ENCODE measurements at regions not wholly inside any gene's neighbourhood (a gene's known extent, or its start where the extent isn't known, plus 50 kb on each side); places are given as distances from the start of the nearest gene placed in this dataset.
"Not testable (repeated sequence)": the region's sequence is repeated elsewhere in the genome, so short reads cannot be mapped to it uniquely, and the experiment has no call there.

DNA sequence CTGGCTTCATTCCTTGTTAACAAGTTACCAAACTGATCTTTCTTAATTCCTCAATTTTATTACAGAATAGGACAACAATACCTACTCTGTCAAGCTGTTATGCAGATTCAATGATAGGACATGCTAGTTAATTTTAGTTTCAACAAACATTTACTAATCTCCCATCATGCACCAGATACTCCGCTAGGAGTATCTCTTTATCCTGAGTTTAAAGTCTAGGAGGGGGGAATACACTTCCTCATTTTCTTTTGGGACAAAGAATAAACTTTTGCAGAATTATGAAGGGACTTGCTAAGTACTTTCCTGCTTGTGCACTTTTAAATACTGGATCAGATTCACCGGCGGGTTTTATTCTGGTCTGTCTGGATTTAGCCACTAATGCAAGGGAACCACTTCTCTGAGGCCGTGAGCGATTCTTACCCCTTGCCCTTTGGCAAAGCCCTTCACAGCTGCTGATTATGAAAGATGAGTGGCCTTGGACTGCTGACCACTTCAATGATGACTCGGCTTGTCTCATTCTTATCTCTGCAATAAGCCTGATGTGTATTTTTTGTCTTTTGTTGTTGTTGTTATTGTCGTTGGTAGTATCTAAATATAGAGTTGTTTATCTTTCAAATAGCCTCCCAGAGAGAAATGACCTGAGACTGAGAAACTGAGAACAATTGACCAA lies 73.9 kb downstream of the RMI1 start:
- no peak for DNase-seq

DNA sequence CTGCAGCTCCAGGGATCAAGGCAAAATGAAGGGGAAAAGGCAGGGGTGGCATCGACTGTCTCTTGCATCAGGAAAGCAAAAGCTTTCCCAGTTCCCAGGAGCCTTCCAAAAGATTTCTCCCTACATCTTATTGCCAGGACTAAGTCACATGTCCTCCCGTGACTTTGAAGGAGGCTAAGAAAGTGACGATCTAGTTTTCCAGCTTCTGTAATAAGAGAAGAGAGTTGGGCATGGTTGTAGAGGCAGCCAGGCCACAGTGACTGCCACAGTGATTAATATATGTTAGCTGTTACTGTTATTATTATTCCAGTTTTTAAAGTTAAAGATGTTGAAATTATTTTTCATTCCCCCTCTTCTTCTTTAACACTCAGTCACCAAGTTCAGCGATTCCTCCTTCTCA lies 77.1 kb downstream of the RMI1 start:
- DNase-seq, result no peak

DNA sequence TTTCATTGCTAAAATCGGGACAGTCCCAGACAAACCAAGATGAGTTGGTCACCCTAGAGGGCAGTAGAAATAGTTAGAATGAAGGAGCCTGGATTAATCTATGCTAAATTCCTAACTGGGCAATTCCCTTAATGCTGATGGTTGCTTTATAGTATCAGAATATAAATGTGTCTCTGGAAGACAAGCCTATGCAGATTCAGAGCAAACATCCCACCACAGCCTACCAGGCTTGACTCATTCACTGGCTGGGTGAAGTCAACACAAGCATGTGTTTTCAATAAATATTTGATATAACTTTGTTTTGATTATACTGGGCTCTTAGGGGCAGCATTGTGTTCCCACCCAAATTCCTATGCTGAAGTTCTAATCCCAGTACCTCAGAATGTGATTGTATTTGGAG lies 79.3 kb downstream of the RMI1 start:
- no peak for DNase-seq

DNA sequence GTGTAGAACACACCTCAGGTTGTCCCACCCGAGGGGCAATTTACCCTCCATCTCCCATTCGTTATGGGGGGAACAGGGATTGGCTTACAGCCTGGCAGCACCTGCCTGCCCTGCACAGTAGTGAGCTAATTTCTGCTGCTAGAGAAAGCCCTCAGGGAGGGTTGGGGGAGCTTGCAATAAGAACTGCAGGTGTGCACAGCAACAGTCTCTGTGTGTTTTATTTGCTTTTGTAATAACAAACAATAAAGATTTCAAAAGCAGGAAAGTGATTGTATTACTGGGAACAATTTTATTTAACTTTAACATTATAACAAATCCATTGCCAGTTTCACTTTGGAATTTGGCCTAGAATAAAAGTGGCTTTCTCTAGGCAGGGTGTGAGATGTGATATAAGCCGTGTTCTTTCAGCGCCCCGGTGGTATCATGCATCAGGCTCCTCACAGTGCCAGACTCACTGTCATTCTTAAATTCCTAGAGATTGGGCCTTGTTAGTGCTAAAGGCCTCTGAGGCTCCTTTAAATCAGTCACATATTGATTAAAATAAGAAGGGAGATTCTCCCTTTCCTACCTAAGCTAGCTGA lies 81.1 kb downstream of the RMI1 start:
- DNase-seq, result no peak

DNA sequence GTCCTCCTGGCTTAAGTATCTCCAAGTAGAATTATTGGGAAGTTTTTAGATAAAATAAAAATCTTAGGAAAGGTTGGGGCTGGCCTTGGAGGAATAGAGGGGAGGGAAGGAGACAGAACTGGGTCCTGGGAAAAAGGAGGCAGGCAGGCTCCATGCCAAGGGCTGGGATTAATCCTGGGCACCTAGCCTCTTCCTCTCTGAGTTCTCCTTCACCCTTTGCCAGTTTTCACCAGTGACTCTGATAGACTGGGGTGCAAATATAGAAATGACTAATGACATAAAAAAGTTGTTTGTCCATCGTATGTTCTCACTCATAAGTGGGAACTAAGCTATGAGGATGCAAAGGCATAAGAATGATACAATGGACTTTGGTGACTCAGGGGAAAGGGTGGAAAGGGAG lies 81.9 kb downstream of the RMI1 start:
- no peak for DNase-seq

DNA sequence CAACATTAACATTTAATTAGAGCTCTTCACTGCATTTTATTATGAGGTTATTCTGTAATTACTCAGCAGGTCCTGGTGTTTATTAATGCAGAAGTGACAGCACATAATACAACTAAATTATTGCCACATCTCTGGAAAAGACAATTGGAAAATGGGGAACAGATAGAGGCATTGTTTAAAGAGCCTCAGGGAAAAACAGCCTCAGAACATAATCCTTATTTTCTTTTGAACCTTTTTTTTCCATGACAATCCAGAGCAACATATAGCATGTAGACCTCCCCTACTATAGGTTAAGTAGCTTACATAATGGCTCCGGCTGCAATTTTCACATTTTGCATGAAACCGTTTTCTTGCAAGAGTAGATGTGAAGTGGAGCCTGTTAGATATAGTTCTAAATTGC lies 87.2 kb downstream of the RMI1 start:
- no peak for DNase-seq

DNA sequence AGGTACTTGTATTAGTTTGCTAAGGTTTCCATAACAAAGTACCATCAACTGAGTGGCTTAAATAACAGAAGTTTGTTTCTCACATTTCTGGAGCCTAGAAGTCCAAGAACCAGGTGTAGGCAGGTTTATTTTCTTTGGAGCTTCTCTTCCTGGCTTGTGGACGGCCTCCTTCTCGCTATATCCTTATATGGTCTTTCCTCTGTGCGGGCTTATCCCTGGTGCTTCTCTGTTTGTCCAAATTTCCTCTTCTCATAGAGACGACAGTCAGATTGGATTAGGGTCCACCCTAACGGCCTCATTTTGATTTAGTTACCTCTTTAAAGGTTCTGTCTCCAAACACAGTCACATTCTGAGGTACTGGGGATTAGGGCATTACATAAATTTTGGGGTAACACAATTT lies 88.3 kb downstream of the RMI1 start:
- DNase-seq, result no peak

DNA sequence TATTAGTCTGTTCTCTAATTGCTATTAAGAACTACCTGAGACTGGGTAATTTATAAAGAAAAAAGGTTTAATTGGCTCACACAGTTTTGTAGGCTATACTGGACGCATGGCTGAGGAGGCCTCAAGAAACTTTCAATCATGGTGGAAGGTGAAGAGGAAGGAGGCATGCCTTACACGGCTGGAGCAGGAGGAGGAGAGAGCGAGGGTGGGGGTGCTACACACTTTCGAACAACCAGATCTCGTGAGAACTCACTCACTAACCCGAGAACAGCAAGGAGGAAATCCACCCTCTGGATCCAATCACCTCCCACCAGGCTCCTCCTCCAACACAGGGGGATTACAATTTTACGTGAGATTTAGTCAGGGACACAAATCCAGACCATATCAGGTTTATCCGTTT lies 90.0 kb downstream of the RMI1 start:
- no peak for DNase-seq

DNA sequence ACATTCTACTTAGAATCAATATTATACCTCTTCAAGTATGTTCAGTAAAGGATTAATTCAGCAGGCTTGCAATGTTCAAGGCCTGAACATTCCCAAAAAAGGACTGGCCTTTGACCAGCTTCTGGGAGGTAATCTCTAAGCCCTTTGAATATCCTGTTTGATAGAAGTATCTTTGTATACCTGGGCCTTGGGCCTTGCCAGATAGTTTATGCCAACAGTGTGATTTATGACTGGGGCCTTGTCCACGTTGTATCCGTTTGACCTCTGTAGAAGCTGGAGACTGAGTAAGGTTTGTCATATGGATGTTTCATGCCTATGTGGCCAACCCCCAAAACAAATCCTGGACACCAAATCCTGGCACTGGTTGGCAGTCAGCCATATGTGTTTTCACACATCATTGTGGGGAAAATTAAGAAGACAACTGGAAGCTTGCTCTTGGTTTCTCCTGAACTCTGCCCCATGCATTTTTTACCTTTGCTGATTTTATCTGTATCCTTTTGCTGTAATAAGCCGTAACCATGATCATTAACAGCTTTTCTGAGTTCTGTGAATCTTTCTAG lies 92.1 kb downstream of the RMI1 start:
- no peak for DNase-seq

DNA sequence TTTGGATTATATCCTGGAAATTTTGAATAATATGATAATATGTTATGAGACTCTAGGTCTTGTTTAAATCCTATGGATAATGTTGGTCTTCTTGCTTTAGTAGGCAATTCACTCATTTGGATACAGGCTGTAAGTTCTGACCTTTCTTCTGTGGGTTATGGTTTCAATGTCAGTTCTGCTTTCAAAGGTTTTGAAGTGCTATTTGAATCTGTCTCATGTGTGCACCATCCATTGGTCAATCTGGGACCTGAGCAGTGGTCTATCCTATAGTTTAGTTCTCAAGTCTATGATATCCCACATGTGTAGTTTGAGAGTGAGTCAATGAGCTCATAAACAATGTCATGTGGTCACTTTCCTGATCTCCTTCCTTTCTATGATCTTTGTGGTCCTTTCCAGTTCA lies 94.4 kb downstream of the RMI1 start:
- DNase-seq, result no peak

DNA sequence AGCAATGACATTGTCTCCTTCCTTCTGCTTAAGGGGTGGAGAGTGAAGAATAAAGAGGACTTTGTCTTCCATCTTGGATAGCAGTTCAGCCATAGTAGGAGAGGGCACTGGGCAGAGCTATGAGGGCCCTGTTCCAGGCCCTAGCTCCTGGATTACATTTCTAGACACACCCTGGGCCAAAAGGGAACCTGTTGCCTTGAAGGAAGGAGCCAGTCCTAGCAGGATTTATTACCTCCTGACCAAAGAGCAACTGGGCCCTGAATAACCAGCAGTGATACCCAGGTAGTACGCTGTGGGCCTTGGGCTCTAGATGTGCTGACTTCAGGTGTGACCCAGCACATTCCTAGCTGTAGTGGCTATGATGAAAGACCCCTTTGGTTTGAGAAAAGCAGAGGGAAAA lies 95.8 kb downstream of the RMI1 start:
- no peak for DNase-seq

DNA sequence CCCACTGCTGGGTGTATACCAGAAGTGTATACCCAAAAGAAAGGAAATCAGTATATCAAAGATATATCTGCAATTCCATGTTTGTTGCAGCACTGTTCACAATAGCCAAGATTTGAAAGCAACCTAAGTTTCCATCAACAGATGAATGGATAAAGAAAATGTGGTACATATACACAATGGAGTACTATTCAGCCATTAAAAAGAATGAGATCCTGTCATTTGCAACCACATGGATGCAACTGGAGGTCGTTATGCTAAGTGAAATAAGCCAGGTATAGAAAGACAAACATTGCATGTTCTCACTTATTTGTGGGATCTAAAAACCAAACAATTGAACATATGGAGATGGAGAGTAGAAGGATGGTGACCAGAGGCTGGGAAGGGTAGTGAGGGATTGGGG lies 97.2 kb downstream of the RMI1 start:
- not testable (repeated sequence) for DNase-seq

DNA sequence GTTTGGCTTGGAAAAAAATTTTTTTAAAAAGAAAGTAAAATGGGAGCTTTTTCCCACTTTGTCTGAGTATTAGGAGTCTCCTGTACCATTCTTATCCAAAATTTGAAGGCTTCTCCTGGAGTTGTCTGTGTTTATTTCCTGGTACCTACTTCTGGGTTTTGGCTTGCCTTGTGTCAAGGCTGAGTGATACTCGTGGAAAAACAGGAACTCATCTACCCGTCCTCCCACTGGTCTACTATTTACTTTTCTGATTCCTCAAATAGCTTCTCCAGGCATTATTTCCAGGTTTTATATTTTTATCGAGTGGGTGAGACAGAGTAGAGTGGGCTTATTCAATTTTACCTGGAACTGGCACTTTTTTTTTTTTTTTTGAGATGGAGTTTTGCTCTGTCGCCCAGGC lies 99.4 kb downstream of the RMI1 start:
- peak; percentile 9 for DNase-seq

DNA sequence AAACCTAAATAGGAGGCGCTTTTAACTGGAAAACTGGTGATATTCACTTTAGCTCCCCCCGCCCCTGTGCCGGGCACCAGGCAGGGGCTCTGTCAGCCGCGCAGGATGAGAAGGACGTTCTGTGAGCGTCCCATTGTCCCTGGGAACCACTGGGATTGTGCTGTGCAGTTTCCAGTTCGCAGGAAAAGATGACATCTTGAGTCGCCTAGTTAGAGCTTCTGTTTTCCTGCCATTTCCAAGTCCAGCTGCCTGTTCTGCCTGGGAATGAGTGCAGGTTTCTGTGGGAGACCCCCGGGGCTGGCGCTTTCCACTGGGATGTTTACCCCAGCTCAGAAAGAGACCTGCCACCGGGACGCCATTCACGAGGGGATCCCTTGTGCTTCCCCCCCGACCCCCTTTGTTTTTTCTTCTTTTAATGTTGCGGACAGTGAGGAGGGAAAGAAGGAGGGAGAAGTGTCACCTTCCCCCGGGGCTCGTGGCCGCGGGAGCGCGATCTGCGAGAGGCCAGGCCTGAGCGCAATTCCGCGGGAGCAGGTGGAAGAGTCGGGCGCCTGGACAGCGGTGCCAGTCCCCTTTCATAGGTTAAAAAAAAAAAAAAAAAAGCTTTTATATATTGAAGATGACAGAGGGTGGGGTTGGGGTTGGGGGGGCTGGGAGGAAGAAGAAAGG lies 121.5 kb downstream of the RMI1 start:
- no peak for DNase-seq

DNA sequence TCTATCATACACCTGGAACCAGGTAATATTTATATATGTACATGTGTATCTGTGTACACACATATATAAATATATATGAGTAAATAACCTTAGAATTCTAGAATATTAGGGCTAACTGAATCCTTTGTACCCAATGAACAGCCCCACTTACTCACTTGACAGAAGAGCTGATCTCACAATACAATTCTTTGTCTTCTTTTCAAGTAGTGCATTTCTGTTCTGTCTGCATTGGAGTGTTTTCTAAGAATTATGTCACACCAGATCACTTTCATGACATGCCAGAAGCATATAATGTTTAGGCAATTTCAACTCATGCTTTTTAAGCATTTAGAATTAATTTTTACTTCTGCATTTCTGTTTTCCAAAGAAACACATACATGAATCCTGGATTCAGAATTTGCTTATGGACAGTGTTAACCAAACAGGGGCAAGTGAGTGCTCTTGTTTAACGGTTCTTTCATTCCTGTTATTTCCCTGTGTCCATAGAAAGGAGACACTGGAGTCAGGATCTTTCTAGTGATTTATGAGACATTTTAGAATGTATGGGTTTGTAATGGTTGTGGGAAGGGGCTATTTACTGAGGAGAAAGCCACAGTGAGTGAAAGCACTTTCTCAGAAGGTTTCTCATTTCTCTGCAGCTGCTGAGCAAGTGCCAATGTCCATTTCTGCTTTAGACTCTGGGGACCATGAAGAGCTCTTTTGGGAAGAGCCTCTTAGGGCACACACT lies 123.2 kb downstream of the RMI1 start:
- no peak for DNase-seq

DNA sequence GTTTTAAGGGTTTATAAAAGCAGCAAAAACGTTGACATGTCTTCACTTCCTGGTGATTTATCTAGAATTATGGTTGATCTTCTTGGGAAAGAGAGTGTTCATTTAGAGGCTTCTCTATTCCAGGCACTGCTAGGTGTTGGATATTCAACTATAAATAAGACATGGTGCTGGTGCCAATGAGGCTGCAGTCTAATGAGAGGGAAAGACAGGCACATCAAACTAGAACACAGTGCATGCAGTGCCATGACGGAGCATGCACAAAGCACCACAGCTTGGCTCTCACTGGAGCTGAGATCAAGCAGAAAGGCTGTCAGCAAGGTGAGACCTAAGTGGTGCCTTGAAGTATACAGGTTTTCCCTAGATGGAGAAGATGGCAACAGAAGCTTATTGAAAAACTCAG lies 126.5 kb downstream of the RMI1 start:
- DNase-seq, result no peak

DNA sequence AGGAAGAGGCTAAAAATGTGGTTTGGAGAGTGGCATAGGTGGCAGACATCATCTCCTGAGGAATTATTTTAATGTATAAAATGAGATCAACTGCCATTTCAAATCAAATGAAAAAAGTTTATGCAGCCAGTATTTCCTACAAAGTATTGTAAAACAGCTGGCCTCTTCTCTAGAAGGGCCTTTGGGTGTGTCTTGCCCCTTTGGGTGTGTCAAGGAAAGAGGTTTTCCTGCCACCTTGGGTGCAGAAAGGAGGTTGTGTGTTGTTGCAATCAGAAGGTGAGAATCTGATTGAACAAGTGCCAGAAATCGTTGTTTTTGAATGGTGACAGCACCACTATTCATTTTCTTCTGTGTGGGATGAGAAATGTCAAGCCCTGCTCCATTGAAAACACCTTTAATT lies 127.4 kb downstream of the RMI1 start:
- no peak for DNase-seq

DNA sequence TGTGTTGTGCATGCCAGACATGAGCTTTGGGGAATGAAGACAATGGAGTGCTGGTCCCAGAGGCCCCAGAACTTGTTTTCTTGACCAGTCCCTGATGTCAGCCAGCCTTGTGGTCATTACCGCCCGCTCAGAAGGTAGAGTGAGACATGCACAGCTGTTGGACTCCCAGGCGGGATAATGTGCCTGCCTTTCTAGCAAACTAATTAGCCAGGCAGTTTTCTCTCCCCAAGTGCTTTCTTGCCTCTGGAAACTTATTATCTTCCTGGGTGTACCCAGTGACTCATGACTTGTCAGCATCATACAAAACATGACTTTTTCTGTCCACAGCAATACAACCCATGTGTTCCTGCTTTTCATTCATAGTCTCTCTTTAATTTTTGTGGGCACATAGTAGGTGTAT lies 131.1 kb downstream of the RMI1 start:
- no peak for DNase-seq

DNA sequence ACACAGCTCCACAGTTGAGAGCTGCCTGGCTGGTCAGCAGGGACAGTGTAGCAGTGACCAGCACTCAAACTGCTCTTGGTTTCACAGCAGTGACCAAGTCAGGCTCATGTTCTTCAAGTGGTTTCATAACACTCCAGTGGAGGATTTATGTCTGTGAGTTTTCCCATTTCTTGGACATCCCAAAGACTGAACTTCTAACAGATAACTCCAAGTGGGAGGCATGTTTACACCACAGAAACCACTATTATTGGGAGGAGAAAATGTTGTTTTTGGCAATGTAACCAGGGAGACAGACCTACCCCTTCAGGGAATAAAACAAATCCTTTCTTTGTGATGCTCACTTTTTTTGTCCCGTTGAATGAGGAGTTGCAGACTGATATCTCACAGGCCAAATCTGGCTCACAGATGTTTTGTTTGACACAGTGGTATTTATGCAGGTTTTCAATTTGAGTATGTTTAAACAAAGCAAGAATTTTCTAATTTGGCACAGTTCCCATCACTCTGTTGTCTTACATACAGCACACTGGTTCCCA lies 141.5 kb downstream of the RMI1 start:
- no peak for DNase-seq

DNA sequence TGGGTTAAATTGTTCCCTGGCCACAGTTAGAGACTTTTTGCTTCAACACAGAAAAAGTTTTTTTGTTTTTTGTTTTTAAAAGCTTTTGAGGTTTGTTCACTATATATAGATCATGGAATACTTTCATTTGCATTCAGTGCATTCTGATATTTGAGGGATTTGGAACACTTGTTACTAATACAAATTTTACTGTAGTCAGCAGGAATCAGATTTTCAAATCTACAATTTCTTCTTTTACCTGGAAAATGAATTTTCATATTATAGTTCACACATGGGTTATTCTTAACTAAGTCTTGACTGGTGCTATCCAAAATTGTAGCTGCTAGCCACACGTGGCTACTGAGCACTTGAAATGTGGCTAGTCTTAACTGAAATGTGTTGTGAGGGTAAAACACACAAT lies 142.0 kb downstream of the RMI1 start:
- no peak for DNase-seq

DNA sequence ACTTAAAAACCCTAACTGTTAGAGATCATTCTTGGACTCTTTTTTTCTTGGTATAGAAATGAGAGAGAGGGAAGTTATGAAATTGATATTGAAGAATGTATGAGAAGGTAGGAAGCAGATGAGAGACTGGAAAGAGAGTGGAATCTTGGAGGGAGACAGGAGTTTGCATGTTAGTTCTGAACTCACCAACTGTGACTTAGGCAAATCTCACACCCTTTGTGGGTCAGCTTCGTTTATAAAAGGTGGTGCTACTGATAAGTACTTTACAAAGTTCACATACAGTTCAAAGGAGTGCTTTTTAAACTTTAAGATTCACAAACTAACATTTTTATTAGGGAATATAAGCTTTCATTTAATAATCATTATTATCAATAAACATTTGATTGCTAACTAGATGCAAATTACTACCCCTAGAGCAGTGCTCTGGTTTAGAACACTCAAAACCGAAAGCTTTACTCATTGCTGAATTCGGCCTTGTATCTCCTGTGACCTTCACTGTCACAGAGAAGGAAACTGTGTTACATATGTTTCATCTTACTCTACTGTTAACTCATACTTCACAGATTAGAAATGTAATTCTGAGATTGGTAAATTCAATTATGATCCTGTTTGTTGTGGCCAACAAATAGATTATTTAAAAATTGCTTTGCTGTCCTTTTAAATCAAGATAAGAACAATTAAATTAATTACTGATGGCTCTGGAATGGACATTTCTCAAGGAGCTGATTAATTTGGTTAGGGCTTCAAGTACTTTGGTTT lies 143.2 kb downstream of the RMI1 start:
- no peak for DNase-seq

DNA sequence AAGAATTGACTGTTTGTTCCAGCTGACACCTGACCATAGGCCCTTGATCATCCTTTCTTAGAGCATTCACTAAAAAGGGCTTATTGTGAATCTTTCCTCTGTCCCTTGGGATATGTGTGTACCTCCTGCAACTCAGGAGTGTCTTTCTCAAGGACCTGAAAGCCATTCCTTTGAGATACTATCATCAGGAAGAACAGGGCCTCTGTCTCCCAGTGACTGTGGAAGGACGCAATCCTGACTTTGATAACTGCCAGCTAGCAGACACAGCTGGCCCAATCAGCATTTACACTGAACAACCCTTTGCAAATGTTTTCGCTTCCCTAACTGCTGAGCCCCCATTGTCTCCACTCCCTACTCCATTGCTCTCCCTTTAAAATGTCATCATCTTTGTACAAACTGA lies 144.4 kb downstream of the RMI1 start:
- no peak for DNase-seq

DNA sequence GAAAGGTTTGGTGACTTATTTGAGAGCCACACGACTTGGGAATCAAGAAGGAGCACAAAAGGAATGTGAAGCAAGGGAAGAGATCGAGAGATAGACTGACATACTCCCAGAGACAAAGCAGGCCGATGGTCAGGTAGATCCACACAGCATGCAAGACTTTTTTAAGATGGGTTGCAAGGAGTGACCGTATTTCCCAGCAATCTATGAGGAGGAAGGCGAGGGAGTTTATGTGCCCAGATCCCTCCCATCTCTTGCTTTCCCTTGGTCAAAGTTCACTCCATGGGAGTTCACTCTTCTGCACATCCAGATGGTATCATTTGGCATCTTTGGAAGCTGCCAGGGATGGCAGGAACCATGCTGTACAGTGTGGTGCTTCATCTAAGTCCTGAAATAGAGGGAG lies 148.9 kb downstream of the RMI1 start:
- no peak for DNase-seq
